ENCODE measurements at regions not wholly inside any gene's neighbourhood (a gene's known extent, or its start where the extent isn't known, plus 50 kb on each side); places are given as distances from the start of the nearest gene placed in this dataset.

DNA sequence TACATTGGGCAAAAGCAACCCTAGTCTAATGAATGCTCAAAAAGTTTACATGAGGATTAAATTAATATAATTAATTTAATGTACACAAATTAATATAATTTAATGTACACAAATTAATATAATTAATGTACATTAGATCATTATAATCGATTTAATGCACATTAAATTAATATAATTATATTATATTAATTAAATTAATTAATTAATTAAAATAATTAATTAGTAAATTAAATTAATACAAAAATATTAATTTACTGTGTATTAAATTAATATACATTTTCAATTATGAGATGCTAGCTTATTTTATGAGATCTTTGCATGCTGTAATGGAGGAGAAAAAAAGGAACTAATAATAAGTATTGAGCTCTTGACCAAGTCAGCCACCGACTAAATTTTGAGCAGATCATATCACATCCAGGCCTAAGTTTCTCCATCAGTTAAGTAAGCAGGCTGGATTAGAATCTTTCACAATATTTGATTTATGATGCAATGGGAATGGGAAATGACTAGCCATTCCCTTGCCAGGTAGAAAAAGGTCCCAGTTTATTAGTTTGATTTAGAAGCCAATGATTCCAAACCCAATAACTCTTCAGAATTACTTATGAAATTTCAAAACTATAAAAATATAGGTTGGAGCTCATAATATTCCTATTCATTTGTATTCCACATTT, 533.4 kb upstream of the GRIA1 start:
- H3K27me3 ChIP-seq (replicated peaks in 1 of 2; ENCODE audit: control insufficient read depth in 2 of 2, insufficient read depth in 2 of 2, low read length in 1 of 2): no peaks in the 10 kb centered on the region
- ChIA-PET POLR2A (no interaction called here), SMC1A (ENCODE audit: uncharacterized antibody, unreplicated experiment) (no interaction called here), RAD21 (ENCODE audit: unreplicated experiment) (no interaction called here), CTCF (interaction anchor here (0.8 kb wide), 1 partner anchor 32 kb away, joined by 3 read pairs; no protein-coding TSS in a partner anchor)
- FAIRE-seq: no peak
- H3K9ac ChIP-seq (ENCODE audit: control insufficient read depth, insufficient read depth, low read length): no peak overlapping the region
- H4K20me1 ChIP-seq (ENCODE audit: control insufficient read depth, insufficient read depth): no peaks in the 10 kb centered on the region
- no TSS peak for BruUV-seq (replicated peaks)
- no peak overlapping the region for H3K27ac ChIP-seq (ENCODE audit: control insufficient read depth, insufficient read depth)
- intact Hi-C loops (cut with micrococcal nuclease; ENCODE audit: unreplicated experiment) (no loop called here), in situ Hi-C loops (cut with MboI) (no loop called here)
- no peak for DNase-seq (ENCODE audit: low read depth, low spot score)
- 25% methylated on average over 2 of the region's 2 CpGs for WGBS (ENCODE audit: insufficient coverage, insufficient replicate concordance, low lambda C conversion rate, missing lambda C conversion rate)
- no peaks in the 10 kb centered on the region for H3K9me3 ChIP-seq (replicated peaks; ENCODE audit: control insufficient read depth, insufficient read depth, low read length)
- H3K4me2 ChIP-seq (ENCODE audit: control insufficient read depth, insufficient read depth): no peak overlapping the region
- H3K79me2 ChIP-seq (ENCODE audit: control insufficient read depth, insufficient read depth, low read length): no peaks in the 10 kb centered on the region
- TF ChIP-seq TCF7 (IDR thresholded peaks at IDR 0.05; ENCODE audit: borderline replicate concordance) (no peak), POU2F2 (IDR thresholded peaks at IDR 0.05; ENCODE audit: borderline replicate concordance, low read depth, low read length) (no peak), BHLHE40 (IDR thresholded peaks at IDR 0.05; ENCODE audit: borderline replicate concordance in 1 of 2, low read depth in 2 of 2, low read length in 1 of 2) (no peak), BRCA1 (IDR thresholded peaks at IDR 0.05; ENCODE audit: low read depth, low read length) (no peak), NR2F1 (conservative IDR thresholded peaks at IDR 0.05) (no peak), TARDBP (IDR thresholded peaks at IDR 0.05; ENCODE audit: borderline replicate concordance) (no peak), SUPT20H (IDR thresholded peaks at IDR 0.05; ENCODE audit: borderline replicate concordance, control insufficient read depth, low read depth, low read length) (no peak), EZH2 (IDR thresholded peaks at IDR 0.05; ENCODE audit: borderline replicate concordance, control insufficient read depth, low read depth, low read length) (no peak), CHD2 (IDR thresholded peaks at IDR 0.05; ENCODE audit: borderline replicate concordance, low read depth, low read length) (no peak), MEF2B (IDR thresholded peaks at IDR 0.05; ENCODE audit: partially characterized antibody, poor library complexity, severe bottlenecking) (no peak), SMAD1 (IDR thresholded peaks at IDR 0.05; ENCODE audit: low read depth, partially characterized antibody) (no peak), ATF7 (IDR thresholded peaks at IDR 0.05; ENCODE audit: low read depth) (no peak), RFX5 (IDR thresholded peaks at IDR 0.05; ENCODE audit: low read depth, low read length) (no peak)
- TF ChIP-seq, protein P1, sequence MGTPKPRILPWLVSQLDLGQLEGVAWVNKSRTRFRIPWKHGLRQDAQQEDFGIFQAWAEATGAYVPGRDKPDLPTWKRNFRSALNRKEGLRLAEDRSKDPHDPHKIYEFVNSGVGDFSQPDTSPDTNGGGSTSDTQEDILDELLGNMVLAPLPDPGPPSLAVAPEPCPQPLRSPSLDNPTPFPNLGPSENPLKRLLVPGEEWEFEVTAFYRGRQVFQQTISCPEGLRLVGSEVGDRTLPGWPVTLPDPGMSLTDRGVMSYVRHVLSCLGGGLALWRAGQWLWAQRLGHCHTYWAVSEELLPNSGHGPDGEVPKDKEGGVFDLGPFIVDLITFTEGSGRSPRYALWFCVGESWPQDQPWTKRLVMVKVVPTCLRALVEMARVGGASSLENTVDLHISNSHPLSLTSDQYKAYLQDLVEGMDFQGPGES (IDR thresholded peaks at IDR 0.05): no peak
- TF ChIP-seq, protein P2, sequence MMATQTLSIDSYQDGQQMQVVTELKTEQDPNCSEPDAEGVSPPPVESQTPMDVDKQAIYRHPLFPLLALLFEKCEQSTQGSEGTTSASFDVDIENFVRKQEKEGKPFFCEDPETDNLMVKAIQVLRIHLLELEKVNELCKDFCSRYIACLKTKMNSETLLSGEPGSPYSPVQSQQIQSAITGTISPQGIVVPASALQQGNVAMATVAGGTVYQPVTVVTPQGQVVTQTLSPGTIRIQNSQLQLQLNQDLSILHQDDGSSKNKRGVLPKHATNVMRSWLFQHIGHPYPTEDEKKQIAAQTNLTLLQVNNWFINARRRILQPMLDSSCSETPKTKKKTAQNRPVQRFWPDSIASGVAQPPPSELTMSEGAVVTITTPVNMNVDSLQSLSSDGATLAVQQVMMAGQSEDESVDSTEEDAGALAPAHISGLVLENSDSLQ (IDR thresholded peaks at IDR 0.05): no peak
- TF ChIP-seq, protein P3, sequence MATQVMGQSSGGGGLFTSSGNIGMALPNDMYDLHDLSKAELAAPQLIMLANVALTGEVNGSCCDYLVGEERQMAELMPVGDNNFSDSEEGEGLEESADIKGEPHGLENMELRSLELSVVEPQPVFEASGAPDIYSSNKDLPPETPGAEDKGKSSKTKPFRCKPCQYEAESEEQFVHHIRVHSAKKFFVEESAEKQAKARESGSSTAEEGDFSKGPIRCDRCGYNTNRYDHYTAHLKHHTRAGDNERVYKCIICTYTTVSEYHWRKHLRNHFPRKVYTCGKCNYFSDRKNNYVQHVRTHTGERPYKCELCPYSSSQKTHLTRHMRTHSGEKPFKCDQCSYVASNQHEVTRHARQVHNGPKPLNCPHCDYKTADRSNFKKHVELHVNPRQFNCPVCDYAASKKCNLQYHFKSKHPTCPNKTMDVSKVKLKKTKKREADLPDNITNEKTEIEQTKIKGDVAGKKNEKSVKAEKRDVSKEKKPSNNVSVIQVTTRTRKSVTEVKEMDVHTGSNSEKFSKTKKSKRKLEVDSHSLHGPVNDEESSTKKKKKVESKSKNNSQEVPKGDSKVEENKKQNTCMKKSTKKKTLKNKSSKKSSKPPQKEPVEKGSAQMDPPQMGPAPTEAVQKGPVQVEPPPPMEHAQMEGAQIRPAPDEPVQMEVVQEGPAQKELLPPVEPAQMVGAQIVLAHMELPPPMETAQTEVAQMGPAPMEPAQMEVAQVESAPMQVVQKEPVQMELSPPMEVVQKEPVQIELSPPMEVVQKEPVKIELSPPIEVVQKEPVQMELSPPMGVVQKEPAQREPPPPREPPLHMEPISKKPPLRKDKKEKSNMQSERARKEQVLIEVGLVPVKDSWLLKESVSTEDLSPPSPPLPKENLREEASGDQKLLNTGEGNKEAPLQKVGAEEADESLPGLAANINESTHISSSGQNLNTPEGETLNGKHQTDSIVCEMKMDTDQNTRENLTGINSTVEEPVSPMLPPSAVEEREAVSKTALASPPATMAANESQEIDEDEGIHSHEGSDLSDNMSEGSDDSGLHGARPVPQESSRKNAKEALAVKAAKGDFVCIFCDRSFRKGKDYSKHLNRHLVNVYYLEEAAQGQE (IDR thresholded peaks at IDR 0.05; ENCODE audit: low read depth, low read length): no peak
- no peaks in the 10 kb centered on the region for H3K4me1 ChIP-seq (ENCODE audit: control insufficient read depth, insufficient read depth, low read length)
- no peak for ATAC-seq
- no peaks in the 10 kb centered on the region for H3K36me3 ChIP-seq (ENCODE audit: control insufficient read depth in 2 of 2, insufficient read depth in 2 of 2, low read length in 1 of 2)
- H3K4me3 ChIP-seq: no peak overlapping the region
- H2AFZ ChIP-seq (ENCODE audit: control insufficient read depth, low read depth, low read length): no peak overlapping the region
